OCI-LY1 (cell line): ENCODE measurements at regions not wholly inside any gene's neighbourhood (a gene's known extent, or its start where the extent isn't known, plus 50 kb on each side); places are given as distances from the start of the nearest gene placed in this dataset.

ENCODE experiments used
- CTCF ChIP-seq: fragments of 200-600 bp; sonication (generic), shearing (Covaris generic); IDR thresholded peaks from 2 replicates; pipeline ENCODE4 v1.5.1; 2017; ENCODE audit warnings: mild to moderate bottlenecking, antibody characterized with exemption, low read length, moderate library complexity, mixed read lengths
- EZH2 ChIP-seq: fragments of 200-600 bp; sonication (generic), shearing (Covaris generic); IDR thresholded peaks from 2 replicates; pipeline ENCODE4 v1.8.0; 2017; ENCODE audit warnings: borderline replicate concordance, mixed run types, mild to moderate bottlenecking, antibody characterized with exemption, low read length, moderate library complexity, mixed read lengths

GRCh38 chr5:124873713-124874112 is 127.3 kb upstream of the ZNF608 start:
- TF ChIP-seq CTCF (no peak), EZH2 (no peak)
